Glutamatergic neuron (in vitro differentiated cells): ENCODE measurements at regions not wholly inside any gene's neighbourhood (a gene's known extent, or its start where the extent isn't known, plus 50 kb on each side); places are given as distances from the start of the nearest gene placed in this dataset.

Experiments used
- DNase-seq: peaks from one replicate; pipeline ENCODE4 v3.0.0; 2022
- H3K27ac Mint-ChIP-seq: one replicate; pipeline ENCODE4 v1.8.0; 2020; ENCODE audit warnings: mild to moderate bottlenecking, mixed read lengths, inconsistent platforms; ENCODE audit not compliant: unreplicated experiment
- H3K27me3 Mint-ChIP-seq: one replicate; pipeline ENCODE4 v1.8.0; 2020; ENCODE audit warnings: mild to moderate bottlenecking, moderate library complexity, mixed read lengths, inconsistent platforms; ENCODE audit not compliant: unreplicated experiment
- H3K36me3 Mint-ChIP-seq: one replicate; pipeline ENCODE4 v1.8.0; 2020; ENCODE audit warnings: mild to moderate bottlenecking, mixed read lengths, inconsistent platforms; ENCODE audit not compliant: unreplicated experiment
- H3K4me1 Mint-ChIP-seq: one replicate; pipeline ENCODE4 v1.8.0; 2020; ENCODE audit warnings: mild to moderate bottlenecking, low read depth, mixed read lengths, inconsistent platforms; ENCODE audit not compliant: unreplicated experiment
- H3K4me3 Mint-ChIP-seq: one replicate; pipeline ENCODE4 v1.8.0; 2020; ENCODE audit warnings: mild to moderate bottlenecking, mixed read lengths, inconsistent platforms; ENCODE audit not compliant: unreplicated experiment
- H3K9me3 Mint-ChIP-seq: one replicate; pipeline ENCODE4 v1.8.0; 2020; ENCODE audit warnings: mild to moderate bottlenecking, moderate library complexity, mixed read lengths, inconsistent platforms; ENCODE audit not compliant: unreplicated experiment
- CTCF ChIP-seq: fragments of 200-600 bp; sonication (generic); IDR thresholded peaks from one replicate; pipeline ENCODE4 v1.5.0; 2021; ENCODE audit not compliant: partially characterized antibody, unreplicated experiment

- no peak for TF ChIP-seq CTCF
- peaks cover 5% of the 10 kb centered on the region for H3K36me3 Mint-ChIP-seq
- no peak overlapping the region for H3K4me3 Mint-ChIP-seq
These were observed 355.2 kb downstream of the ZNF516 start for GRCh38 chr18:76139844-76140243.

GRCh38 chr18:76137216-76137615 lies 357.8 kb downstream of the ZNF516 start:
- peaks cover 1% of the 10 kb centered on the region for H3K9me3 Mint-ChIP-seq
- peaks cover 8% of the 10 kb centered on the region for H3K4me1 Mint-ChIP-seq
- H3K27me3 Mint-ChIP-seq: no peaks in the 10 kb centered on the region
- H3K4me3 Mint-ChIP-seq: no peak overlapping the region
- peak overlapping the region; percentile 36 for H3K27ac Mint-ChIP-seq
- H3K36me3 Mint-ChIP-seq: peaks cover 11% of the 10 kb centered on the region
- TF ChIP-seq CTCF: no peak
- DNase-seq: no peak

More at GRCh38 chr18:76139844-76140243, 355.2 kb downstream of the ZNF516 start:
- peaks cover 8% of the 10 kb centered on the region for H3K4me1 Mint-ChIP-seq
- H3K9me3 Mint-ChIP-seq: no peaks in the 10 kb centered on the region
- H3K27me3 Mint-ChIP-seq: no peaks in the 10 kb centered on the region
- no peak for DNase-seq
- no peak overlapping the region for H3K27ac Mint-ChIP-seq

GRCh38 chr18:76136701-76137100 lies 358.3 kb downstream of the ZNF516 start:
- no peak for TF ChIP-seq CTCF
- H3K36me3 Mint-ChIP-seq: peaks cover 10% of the 10 kb centered on the region
- H3K27me3 Mint-ChIP-seq: no peaks in the 10 kb centered on the region
- no peak overlapping the region for H3K27ac Mint-ChIP-seq
- DNase-seq: no peak
- no peak overlapping the region for H3K4me3 Mint-ChIP-seq
- H3K4me1 Mint-ChIP-seq: peaks cover 8% of the 10 kb centered on the region
- peaks cover 1% of the 10 kb centered on the region for H3K9me3 Mint-ChIP-seq

GRCh38 chr18:76134628-76135027 lies 360.4 kb downstream of the ZNF516 start:
- H3K27me3 Mint-ChIP-seq: peaks cover 2% of the 10 kb centered on the region
- peaks cover 1% of the 10 kb centered on the region for H3K9me3 Mint-ChIP-seq
- H3K36me3 Mint-ChIP-seq: peaks cover 9% of the 10 kb centered on the region
- no peak for TF ChIP-seq CTCF
- DNase-seq: no peak
- H3K4me3 Mint-ChIP-seq: no peak overlapping the region
- no peak overlapping the region for H3K27ac Mint-ChIP-seq
- peaks cover 8% of the 10 kb centered on the region for H3K4me1 Mint-ChIP-seq

- no peak for DNase-seq
- Mint-ChIP-seq H3K27ac (no peak overlapping the region), H3K4me1 (peaks cover 8% of the 10 kb centered on the region), H3K27me3 (peaks cover 2% of the 10 kb centered on the region), H3K9me3 (peaks cover 1% of the 10 kb centered on the region), H3K4me3 (no peak overlapping the region), H3K36me3 (peaks cover 9% of the 10 kb centered on the region)
- no peak for TF ChIP-seq CTCF
These were observed 361.2 kb downstream of the ZNF516 start for GRCh38 chr18:76133873-76134272.
